SK-N-SH (cell line): ENCODE measurements at regions not wholly inside any gene's neighbourhood (a gene's known extent, or its start where the extent isn't known, plus 50 kb on each side); places are given as distances from the start of the nearest gene placed in this dataset.

Source experiments
- CTCF ChIA-PET: fragments of 300-600, 350-600 bp; formaldehyde crosslinking; extraction: SDS; loops from one replicate; lab custom pipeline; 2021; lab: Yijun Ruan, JAX
- POLR2A ChIA-PET: fragments of 350-600 bp; sonication (Branson Sonifier 250); formaldehyde crosslinking; extraction: SDS; loops from one replicate; lab custom pipeline; 2020; ENCODE audit warnings: antibody characterized with exemption, inconsistent platforms; lab: Yijun Ruan, JAX
- DNase-seq: peaks from one replicate; pipeline ENCODE4 v3.0.0; 2012
- H2AFZ ChIP-seq: fragments of 200-600 bp; sonication (generic); 2 replicates; pipeline ENCODE4 v1.8.1; 2016; ENCODE audit warnings: antibody characterized with exemption, mild to moderate bottlenecking, low read depth
- H3F3A ChIP-seq: fragments of 200-600 bp; sonication (generic); replicated peaks from 2 replicates; pipeline ENCODE3; 2016; ENCODE audit warnings: antibody characterized with exemption, mild to moderate bottlenecking; ENCODE audit not compliant: insufficient read depth
- H3K27ac ChIP-seq, 2 experiments: fragments of 200-500 bp in 1 of 2; fragments of 200-600 bp in 1 of 2; sonication (Bioruptor generic) in 1 of 2; sonication (generic), shearing (Covaris generic) in 1 of 2; 2 replicates each; pipeline versions ENCODE4 v1.5.1 to v1.6.1; 2014 to 2016; ENCODE audit warnings: low read depth in 2 of 2, inconsistent platforms in 1 of 2, low read length in 1 of 2, mild to moderate bottlenecking in 1 of 2, mixed read lengths in 1 of 2
- H3K27me3 ChIP-seq: fragments of 200-600 bp; sonication (generic), shearing (Covaris generic); 2 replicates; pipeline ENCODE4 v1.6.1; 2016; ENCODE audit warnings: mixed run types; ENCODE audit not compliant: insufficient read depth
- H3K36me3 ChIP-seq, 2 experiments: fragments of 200-500 bp in 1 of 2; fragments of 200-600 bp in 1 of 2; sonication (Bioruptor generic) in 1 of 2; sonication (generic) in 1 of 2; replicated peaks in 1 of 2; 2 replicates each; pipeline versions ENCODE3 to v1.5.1; 2014 to 2016; ENCODE audit warnings: low read length in 1 of 2, mild to moderate bottlenecking in 1 of 2; ENCODE audit not compliant: insufficient read depth in 2 of 2, control insufficient read depth in 1 of 2
- H3K4me1 ChIP-seq, 2 experiments: fragments of 200-500 bp in 1 of 2; fragments of 200-600 bp in 1 of 2; sonication (Bioruptor generic) in 1 of 2; sonication (generic), shearing (Covaris generic) in 1 of 2; 2 replicates each; pipeline versions ENCODE4 v1.5.1 to v1.6.1; 2014 to 2016; ENCODE audit warnings: low read depth in 1 of 2, low read length in 1 of 2, mixed run types in 1 of 2; ENCODE audit not compliant: insufficient read depth in 2 of 2, control insufficient read depth in 1 of 2
- H3K4me2 ChIP-seq: fragments of 200-600 bp; sonication (generic), shearing (Covaris generic); 2 replicates; pipeline ENCODE4 v1.6.1; 2017; ENCODE audit warnings: mixed run types
- H3K4me3 ChIP-seq, 2 experiments: fragments of 200-500 bp in 1 of 2; fragments of 200-600 bp in 1 of 2; sonication (Bioruptor generic) in 1 of 2; sonication (generic), shearing (Covaris generic) in 1 of 2; 2 replicates each; pipeline versions ENCODE4 v1.5.1 to v1.8.1; 2014 to 2016; ENCODE audit warnings: low read depth in 2 of 2, inconsistent platforms in 1 of 2, low read length in 1 of 2, mild to moderate bottlenecking in 1 of 2, mixed read lengths in 1 of 2, moderate library complexity in 1 of 2
- H3K79me2 ChIP-seq: fragments of 200-600 bp; sonication (generic); 2 replicates; pipeline ENCODE4 v1.8.1; 2017; ENCODE audit warnings: mild to moderate bottlenecking; ENCODE audit not compliant: insufficient read depth
- H3K9ac ChIP-seq: fragments of 200-600 bp; sonication (generic); 2 replicates; pipeline ENCODE4 v1.6.1; 2017; ENCODE audit warnings: mixed run types
- H3K9me2 ChIP-seq: fragments of 200-600 bp; sonication (generic); 2 replicates; pipeline ENCODE4 v1.6.1; 2017; ENCODE audit warnings: mixed run types
- H3K9me3 ChIP-seq: fragments of 200-600 bp; sonication (generic); 2 replicates; pipeline ENCODE4 v1.6.1; 2017; ENCODE audit warnings: mixed run types, mild to moderate bottlenecking, moderate library complexity
- H4K20me1 ChIP-seq: fragments of 200-600 bp; sonication (generic); 2 replicates; pipeline ENCODE4 v1.6.1; 2017; ENCODE audit warnings: mild to moderate bottlenecking, mixed run types; ENCODE audit not compliant: insufficient read depth
- CHD2 ChIP-seq: fragments of 150-350 bp; IDR thresholded peaks from 2 replicates; pipeline ENCODE4 v1.6.1; 2018; ENCODE audit warnings: low read length; ENCODE audit not compliant: partially characterized antibody
- CTCF ChIP-seq: fragments of 200-600 bp; sonication (generic); IDR thresholded peaks from 2 replicates; pipeline ENCODE4 v1.6.1; 2017; ENCODE audit warnings: antibody characterized with exemption, mild to moderate bottlenecking, moderate library complexity
- EP300 ChIP-seq, 2 experiments: IDR thresholded peaks; 2 replicates each; pipeline versions ENCODE4 v1.4.0 to v1.6.1; 2012; ENCODE audit warnings: borderline replicate concordance in 1 of 2, low read depth in 1 of 2, low read length in 1 of 2
- EZH2phosphoT487 ChIP-seq: fragments of 200-600 bp; sonication (generic); IDR thresholded peaks from 2 replicates; pipeline ENCODE4 v1.6.1; 2017; ENCODE audit warnings: low read depth, mixed run types, mild to moderate bottlenecking, antibody characterized with exemption, moderate library complexity, borderline replicate concordance
- FOXJ3 ChIP-seq: sonication (generic); formaldehyde crosslinking; IDR thresholded peaks from 2 replicates; pipeline ENCODE4 v1.5.1; 2020; ENCODE audit warnings: mild to moderate bottlenecking, missing genetic modification reagents
- FOXM1 ChIP-seq: IDR thresholded peaks from 2 replicates; pipeline ENCODE4 v1.4.0; 2012; ENCODE audit warnings: low read depth, mild to moderate bottlenecking
- GABPA ChIP-seq: IDR thresholded peaks from 2 replicates; pipeline ENCODE4 v1.4.0; 2012; ENCODE audit warnings: low read depth, mild to moderate bottlenecking
- JUND ChIP-seq: IDR thresholded peaks from 2 replicates; pipeline ENCODE4 v1.4.0; 2012
- MAX ChIP-seq: IDR thresholded peaks from 2 replicates; pipeline ENCODE4 v1.4.0; 2012; ENCODE audit warnings: low read depth
- MXI1 ChIP-seq: IDR thresholded peaks from 2 replicates; pipeline ENCODE4 v1.6.1; 2012; ENCODE audit warnings: mild to moderate bottlenecking, low read depth, low read length, improper control_type of control experiment
- PBX3 ChIP-seq: IDR thresholded peaks from 2 replicates; pipeline ENCODE4; 2012
- RFX5 ChIP-seq: IDR thresholded peaks from 2 replicates; pipeline ENCODE4 v1.6.1; 2012; ENCODE audit warnings: mild to moderate bottlenecking, improper control_type of control experiment, low read length
- RXRA ChIP-seq: IDR thresholded peaks from 2 replicates; pipeline ENCODE4 v1.4.0; 2012; ENCODE audit warnings: low read depth, mild to moderate bottlenecking, borderline replicate concordance
- WGBS: methylation state at CpG from one replicate; pipeline ENCODE4 v1.1.6; 2017; ENCODE audit warnings: low lambda C conversion rate; 5-methylcytosine and 5-hydroxymethylcytosine counted together
- TF ChIP-seq, protein P1 (sequence below): IDR thresholded peaks from 2 replicates; pipeline ENCODE4 v1.4.0; 2012; ENCODE audit warnings: low read depth, borderline replicate concordance
- TF ChIP-seq, protein P2 (sequence below): fragments of 150-350 bp; IDR thresholded peaks from 2 replicates; pipeline ENCODE4 v1.6.1; 2016; ENCODE audit warnings: mild to moderate bottlenecking, low read depth, low read length

GRCh38 chr15:77810130-77810571 is 177.4 kb upstream of the LINGO1 start:
- no peak overlapping the region for H3K4me3 ChIP-seq
- ChIA-PET POLR2A (no interaction called here), CTCF (interaction anchor here (0.9 to 5.6 kb wide), 3 partner anchors 11 to 177 kb away, joined by 3 to 37 read pairs (median 4); no protein-coding TSS in a partner anchor)
- H3K9me2 ChIP-seq, result no peaks in the 10 kb centered on the region
- no peak for TF ChIP-seq EP300 (IDR thresholded peaks at IDR 0.05; ENCODE audit: borderline replicate concordance in 1 of 2, low read depth in 1 of 2, low read length in 1 of 2)
- TF ChIP-seq FOXM1, result no peak
- TF ChIP-seq, protein P1, sequence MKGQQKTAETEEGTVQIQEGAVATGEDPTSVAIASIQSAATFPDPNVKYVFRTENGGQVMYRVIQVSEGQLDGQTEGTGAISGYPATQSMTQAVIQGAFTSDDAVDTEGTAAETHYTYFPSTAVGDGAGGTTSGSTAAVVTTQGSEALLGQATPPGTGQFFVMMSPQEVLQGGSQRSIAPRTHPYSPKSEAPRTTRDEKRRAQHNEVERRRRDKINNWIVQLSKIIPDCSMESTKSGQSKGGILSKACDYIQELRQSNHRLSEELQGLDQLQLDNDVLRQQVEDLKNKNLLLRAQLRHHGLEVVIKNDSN, result no peak
- TF ChIP-seq, protein P2, sequence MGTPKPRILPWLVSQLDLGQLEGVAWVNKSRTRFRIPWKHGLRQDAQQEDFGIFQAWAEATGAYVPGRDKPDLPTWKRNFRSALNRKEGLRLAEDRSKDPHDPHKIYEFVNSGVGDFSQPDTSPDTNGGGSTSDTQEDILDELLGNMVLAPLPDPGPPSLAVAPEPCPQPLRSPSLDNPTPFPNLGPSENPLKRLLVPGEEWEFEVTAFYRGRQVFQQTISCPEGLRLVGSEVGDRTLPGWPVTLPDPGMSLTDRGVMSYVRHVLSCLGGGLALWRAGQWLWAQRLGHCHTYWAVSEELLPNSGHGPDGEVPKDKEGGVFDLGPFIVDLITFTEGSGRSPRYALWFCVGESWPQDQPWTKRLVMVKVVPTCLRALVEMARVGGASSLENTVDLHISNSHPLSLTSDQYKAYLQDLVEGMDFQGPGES, result no peak
- TF ChIP-seq RFX5, result no peak
- TF ChIP-seq CTCF, result no peak
- TF ChIP-seq GABPA, result no peak
- TF ChIP-seq PBX3, result no peak
- TF ChIP-seq CHD2, result no peak
- TF ChIP-seq JUND, result no peak
- no peak for TF ChIP-seq MXI1
- TF ChIP-seq RXRA, result no peak
- TF ChIP-seq MAX, result no peak
- TF ChIP-seq FOXJ3 (CRISPR knock-in tag), result no peak
- TF ChIP-seq EZH2phosphoT487, result no peak
- no peak overlapping the region for H3K4me2 ChIP-seq
- H3F3A ChIP-seq, result no peaks in the 10 kb centered on the region
- no peak for DNase-seq
- no peak overlapping the region for H3K27ac ChIP-seq
- H3K79me2 ChIP-seq, result no peaks in the 10 kb centered on the region
- WGBS, result 39% methylated on average over 3 of the region's 6 CpGs
- H3K9me3 ChIP-seq, result no peaks in the 10 kb centered on the region
- no peaks in the 10 kb centered on the region for H4K20me1 ChIP-seq
- no peak overlapping the region for H3K9ac ChIP-seq
- no peaks in the 10 kb centered on the region for H3K36me3 ChIP-seq
- H3K27me3 ChIP-seq, result no peaks in the 10 kb centered on the region; the same call in 1 of the 2 replicates
- H3K4me1 ChIP-seq, result peaks cover 0 to 12% of the 10 kb centered on the region in 2 experiments; a peak in 1 of 4 replicates
- H2AFZ ChIP-seq, result no peak overlapping the region
